H1 (cell line): ENCODE measurements at regions not wholly inside any gene's neighbourhood (a gene's known extent, or its start where the extent isn't known, plus 50 kb on each side); places are given as distances from the start of the nearest gene placed in this dataset.

Source experiments
- CTCF ChIA-PET: fragments of 300-600 bp; sonication (Branson Sonifier 250); formaldehyde crosslinking; loops from one replicate; lab custom pipeline; 2021; ENCODE audit not compliant: partially characterized antibody; lab: Charles Lee
- POLR2A ChIA-PET: fragments of 300-600 bp; sonication (Branson Sonifier 250); formaldehyde crosslinking; loops from one replicate; lab custom pipeline; 2021; ENCODE audit warnings: inconsistent platforms; ENCODE audit not compliant: partially characterized antibody; lab: Charles Lee
- DNase-seq, 2 experiments: peaks; one replicate each; pipeline versions ENCODE4 v3.0.0 to v3.0.0-alpha.2; 2010 to 2022; ENCODE audit warnings: low spot score in 2 of 2, low read depth in 1 of 2, mixed read lengths in 1 of 2
- FAIRE-seq: peaks from 2 replicates; lab custom pipeline; 2011; peaks lifted over from hg19 to GRCh38; lab: Jason Lieb, UNC
- H2AFZ ChIP-seq: 2 replicates; pipeline ENCODE4 v1.8.1; 2012; ENCODE audit warnings: low read length, inconsistent platforms
- H2AK5ac ChIP-seq: 2 replicates; pipeline ENCODE4 v1.6.1; 2013; ENCODE audit warnings: low read depth, low read length
- H2BK120ac ChIP-seq: replicated peaks from 2 replicates; pipeline ENCODE3; 2013; ENCODE audit warnings: low read depth, low read length, inconsistent platforms
- H2BK12ac ChIP-seq: 2 replicates; pipeline ENCODE4 v1.6.1; 2013; ENCODE audit warnings: low read depth, low read length
- H2BK15ac ChIP-seq: 2 replicates; pipeline ENCODE4 v1.6.1; 2013; ENCODE audit warnings: low read length
- H2BK20ac ChIP-seq: 2 replicates; pipeline ENCODE4 v1.6.1; 2013; ENCODE audit warnings: low read length
- H2BK5ac ChIP-seq: 2 replicates; pipeline ENCODE4 v1.6.1; 2013; ENCODE audit warnings: low read depth, low read length
- H3K14ac ChIP-seq: 2 replicates; pipeline ENCODE4 v1.6.1; 2013; ENCODE audit warnings: inconsistent platforms; ENCODE audit not compliant: insufficient read length
- H3K18ac ChIP-seq: 2 replicates; pipeline ENCODE4 v1.6.1; 2013; ENCODE audit warnings: low read length; ENCODE audit errors: extremely low read depth
- H3K23ac ChIP-seq: 2 replicates; pipeline ENCODE4 v1.6.1; 2013; ENCODE audit warnings: inconsistent platforms; ENCODE audit not compliant: insufficient read length
- H3K23me2 ChIP-seq: 2 replicates; pipeline ENCODE4 v1.6.1; 2013; ENCODE audit warnings: low read depth, low read length
- H3K27ac ChIP-seq: 2 replicates; pipeline ENCODE4 v1.6.1; 2011; ENCODE audit warnings: low read depth, low read length, inconsistent platforms
- H3K27me3 ChIP-seq, 4 experiments: replicated peaks in 1 of 4; 1 replicate in 1 of 4; 2 replicates in 3 of 4; pipeline versions ENCODE4 v1.6.1 to v1.8.1; 2011 to 2013; ENCODE audit warnings: low read length in 3 of 4, mild to moderate bottlenecking in 3 of 4, inconsistent platforms in 2 of 4, mixed read lengths in 2 of 4, moderate library complexity in 1 of 4; ENCODE audit not compliant: control insufficient read depth in 3 of 4, insufficient read depth in 3 of 4; ENCODE audit errors: extremely low read depth in 1 of 4
- H3K36me3 ChIP-seq, 4 experiments: 2 replicates each; pipeline versions ENCODE4 v1.6.1 to v1.8.1; 2011 to 2013; ENCODE audit warnings: mild to moderate bottlenecking in 4 of 4, low read length in 3 of 4, moderate library complexity in 2 of 4, control low read depth in 1 of 4, inconsistent platforms in 1 of 4; ENCODE audit not compliant: insufficient read depth in 4 of 4, control insufficient read depth in 2 of 4
- H3K4ac ChIP-seq: replicated peaks from 2 replicates; pipeline ENCODE3; 2013; ENCODE audit warnings: low read length, low read depth, mixed read lengths, inconsistent platforms; ENCODE audit not compliant: insufficient read length
- H3K4me1 ChIP-seq, 4 experiments: replicated peaks in 1 of 4; 1 replicate in 1 of 4; 2 replicates in 3 of 4; pipeline versions ENCODE4 v1.6.1 to v1.8.1; 2011 to 2013; ENCODE audit warnings: low read length in 3 of 4, inconsistent platforms in 2 of 4, mixed read lengths in 1 of 4; ENCODE audit not compliant: insufficient read depth in 4 of 4, control insufficient read depth in 3 of 4
- H3K4me2 ChIP-seq, 2 experiments: 2 replicates each; pipeline versions ENCODE4 v1.6.1 to v1.8.1; 2011 to 2013; ENCODE audit warnings: low read depth in 2 of 2, low read length in 2 of 2, control low read depth in 1 of 2, inconsistent platforms in 1 of 2, mild to moderate bottlenecking in 1 of 2; ENCODE audit not compliant: insufficient read depth in 1 of 2
- H3K4me3 ChIP-seq, 4 experiments: fragments of 200-600, 300-600 bp in 1 of 4; sonication (generic), shearing (Covaris generic), sonication (Bioruptor Twin) in 1 of 4; 2 replicates each; pipeline versions ENCODE4 v1.5.1 to v1.8.1; 2011 to 2016; ENCODE audit warnings: low read length in 4 of 4, low read depth in 3 of 4, control low read depth in 2 of 4, inconsistent platforms in 2 of 4, mild to moderate bottlenecking in 2 of 4, mixed read lengths in 1 of 4, moderate library complexity in 1 of 4; ENCODE audit not compliant: insufficient read depth in 2 of 4; ENCODE audit errors: extremely low read depth in 1 of 4
- H3K56ac ChIP-seq: replicated peaks from 2 replicates; pipeline ENCODE3; 2013; ENCODE audit warnings: low read depth, mild to moderate bottlenecking, mixed read lengths, low read length, inconsistent platforms; ENCODE audit not compliant: insufficient read length
- H3K79me1 ChIP-seq: 2 replicates; pipeline ENCODE4 v1.6.1; 2013; ENCODE audit warnings: low read depth, low read length, control low read depth
- H3K79me2 ChIP-seq, 2 experiments: 2 replicates each; pipeline versions ENCODE4 v1.6.1 to v1.8.1; 2012 to 2013; ENCODE audit warnings: low read length in 2 of 2, mild to moderate bottlenecking in 2 of 2, inconsistent platforms in 1 of 2; ENCODE audit not compliant: insufficient read depth in 2 of 2, control insufficient read depth in 1 of 2
- H3K9ac ChIP-seq, 4 experiments: replicated peaks in 1 of 4; 1 replicate in 1 of 4; 2 replicates in 3 of 4; pipeline versions ENCODE4 v1.6.1 to v1.8.1; 2011 to 2013; ENCODE audit warnings: low read depth in 3 of 4, low read length in 3 of 4, control low read depth in 2 of 4, mild to moderate bottlenecking in 2 of 4, moderate library complexity in 2 of 4, inconsistent platforms in 1 of 4; ENCODE audit errors: extremely low read depth in 1 of 4
- H3K9me3 ChIP-seq, 2 experiments: 2 replicates each; pipeline versions ENCODE4 v1.6.1 to v1.8.1; 2012 to 2013; ENCODE audit warnings: mild to moderate bottlenecking in 2 of 2, moderate library complexity in 2 of 2, control low read depth in 1 of 2, inconsistent platforms in 1 of 2, low read depth in 1 of 2, low read length in 1 of 2, mixed read lengths in 1 of 2; ENCODE audit not compliant: insufficient read depth in 2 of 2
- H4K20me1 ChIP-seq, 2 experiments: replicated peaks in 1 of 2; 2 replicates each; pipeline versions ENCODE3 to v1.8.1; 2011 to 2013; ENCODE audit warnings: inconsistent platforms in 2 of 2, low read length in 2 of 2, mild to moderate bottlenecking in 1 of 2; ENCODE audit not compliant: insufficient read depth in 2 of 2, control insufficient read depth in 1 of 2
- H4K5ac ChIP-seq: 2 replicates; pipeline ENCODE4 v1.6.1; 2013; ENCODE audit warnings: low read length, low read depth, mixed read lengths, inconsistent platforms; ENCODE audit not compliant: insufficient read length
- H4K8ac ChIP-seq: 2 replicates; pipeline ENCODE4 v1.8.0; 2013; ENCODE audit warnings: mild to moderate bottlenecking, moderate library complexity, low read length, inconsistent platforms; ENCODE audit not compliant: insufficient read depth; ENCODE audit errors: extremely low read depth
- H4K91ac ChIP-seq: replicated peaks from 2 replicates; pipeline ENCODE3; 2013; ENCODE audit warnings: low read length, mixed read lengths, inconsistent platforms; ENCODE audit not compliant: insufficient read length
- POLR2AphosphoS5 ChIP-seq: IDR thresholded peaks from 2 replicates; pipeline ENCODE4 v1.6.1; 2011; ENCODE audit warnings: low read depth, low read length
- WGBS, 2 experiments: shearing (Covaris generic) in 1 of 2; methylation state at CpG; one replicate each; pipeline versions ENCODE4 v1.1.6 to v1.1.7; 2013 to 2015; ENCODE audit warnings: low lambda C conversion rate in 2 of 2, mixed read lengths in 2 of 2, inconsistent platforms in 1 of 2, low coverage in 1 of 2, missing lambda C conversion rate in 1 of 2; ENCODE audit not compliant: insufficient replicate concordance in 2 of 2, insufficient coverage in 1 of 2, insufficient read length in 1 of 2; ENCODE audit errors: extremely low coverage in 1 of 2, missing lambda C conversion rate in 1 of 2; 5-methylcytosine and 5-hydroxymethylcytosine counted together

GRCh38 chr10:121091961-121092719 lies 241.0 kb downstream of the WDR11 start:
- FAIRE-seq: no peak

More at GRCh38 chr10:121091961-121092719, 241.0 kb downstream of the WDR11 start:
- Histone ChIP-seq H3K27ac (no peak overlapping the region), H3K23me2 (no peaks in the 10 kb centered on the region), H4K91ac (no peak overlapping the region), H3K79me2 (no peaks in the 10 kb centered on the region), H3K36me3 (no peaks in the 10 kb centered on the region), H3K4me2 (no peak overlapping the region), H2BK5ac (no peak overlapping the region), H3K4me1 (peaks cover 0 to 3% (median 0%) of the 10 kb centered on the region in 4 experiments; a peak in 1 of 7 replicates), H3K27me3 (peaks cover 0 to 2% (median 0%) of the 10 kb centered on the region in 4 experiments; a peak in 1 of 7 replicates), H2AFZ (no peak overlapping the region), H3K9ac (no peak overlapping the region), H3K9me3 (no peaks in the 10 kb centered on the region), H3K4ac (no peak overlapping the region), H4K8ac (no peak overlapping the region), H2AK5ac (no peak overlapping the region), H2BK12ac (no peak overlapping the region), H2BK20ac (no peak overlapping the region), H4K5ac (no peak overlapping the region), H3K14ac (no peak overlapping the region), H2BK15ac (no peak overlapping the region), H2BK120ac (no peak overlapping the region), H4K20me1 (peaks cover 0 to 5% of the 10 kb centered on the region in 2 experiments), H3K23ac (no peak overlapping the region), H3K18ac (no peak overlapping the region), H3K56ac (no peak overlapping the region), H3K4me3 (no peak overlapping the region), H3K79me1 (no peaks in the 10 kb centered on the region)
- 98% methylated on average over 5 of the region's 5 CpGs; no CpG with 5 or more reads in 1 of the 2 experiments for WGBS, 2 experiments
- DNase-seq: no peak
- ChIA-PET POLR2A (no interaction called here), CTCF (interaction anchor here (0.8 to 3.0 kb wide), 5 partner anchors 9 to 29 kb away, joined by 3 to 21 read pairs (median 3); no protein-coding TSS in a partner anchor)
- no peak for TF ChIP-seq POLR2AphosphoS5
